Neutrophil (primary cell): ENCODE measurements at regions not wholly inside any gene's neighbourhood (a gene's known extent, or its start where the extent isn't known, plus 50 kb on each side); places are given as distances from the start of the nearest gene placed in this dataset.

Experiments used
- H3K27ac ChIP-seq: fragments of 200-600 bp; sonication (generic); 2 replicates; pipeline ENCODE4 v1.5.1; 2016; ENCODE audit warnings: mild to moderate bottlenecking, moderate library complexity
- H3K27me3 ChIP-seq: fragments of 200-600 bp; sonication (generic); 2 replicates; pipeline ENCODE4 v1.6.0; 2016; ENCODE audit warnings: mild to moderate bottlenecking
- H3K36me3 ChIP-seq: fragments of 200-600 bp; sonication (generic); 2 replicates; pipeline ENCODE4 v1.5.1; 2017
- H3K4me1 ChIP-seq, 2 experiments: fragments of 200-600 bp in 1 of 2; sonication (generic) in 1 of 2; 1 replicate in 1 of 2; 2 replicates in 1 of 2; pipeline versions ENCODE4 v1.5.1 to v1.6.1; 2013 to 2016; ENCODE audit warnings: low read depth in 1 of 2, low read length in 1 of 2, mild to moderate bottlenecking in 1 of 2, moderate library complexity in 1 of 2; ENCODE audit not compliant: control insufficient read depth in 1 of 2, insufficient read depth in 1 of 2
- H3K4me3 ChIP-seq, 2 experiments: fragments of 200-600 bp in 1 of 2; sonication (generic) in 1 of 2; 1 replicate in 1 of 2; 2 replicates in 1 of 2; pipeline ENCODE4 v1.5.1; 2013 to 2016; ENCODE audit warnings: low read depth in 1 of 2, low read length in 1 of 2, mild to moderate bottlenecking in 1 of 2, moderate library complexity in 1 of 2
- H3K9me3 ChIP-seq: fragments of 200-600 bp; sonication (generic); 2 replicates; pipeline ENCODE4 v1.5.1; 2016
- CTCF ChIP-seq: fragments of 200-600 bp; sonication (generic); IDR thresholded peaks from 2 replicates; pipeline ENCODE4 v1.5.1; 2016; ENCODE audit warnings: antibody characterized with exemption

GRCh38 chr19:28405346-28405742 lies 807.6 kb downstream of the UQCRFS1 start:
- Histone ChIP-seq H3K4me1 (peaks cover 17 to 49% of the 10 kb centered on the region in 2 experiments), H3K4me3 (no peak overlapping the region), H3K36me3 (no peaks in the 10 kb centered on the region), H3K27me3 (peaks cover 10% of the 10 kb centered on the region), H3K27ac (no peak overlapping the region), H3K9me3 (no peaks in the 10 kb centered on the region)
- no peak for TF ChIP-seq CTCF

GRCh38 chr19:28404472-28404871 lies 808.5 kb downstream of the UQCRFS1 start:
- H3K4me1 ChIP-seq: peaks cover 17 to 49% of the 10 kb centered on the region in 2 experiments
- no peak for TF ChIP-seq CTCF
- H3K4me3 ChIP-seq: no peak overlapping the region
- no peaks in the 10 kb centered on the region for H3K36me3 ChIP-seq
- no peaks in the 10 kb centered on the region for H3K9me3 ChIP-seq
- no peak overlapping the region for H3K27ac ChIP-seq
- H3K27me3 ChIP-seq: peaks cover 10% of the 10 kb centered on the region

GRCh38 chr19:28403690-28404089 lies 809.3 kb downstream of the UQCRFS1 start:
- Histone ChIP-seq H3K4me1 (peaks cover 17 to 45% of the 10 kb centered on the region in 2 experiments), H3K27ac (no peak overlapping the region), H3K27me3 (peaks cover 10% of the 10 kb centered on the region), H3K9me3 (no peaks in the 10 kb centered on the region), H3K36me3 (no peaks in the 10 kb centered on the region), H3K4me3 (no peak overlapping the region)
- no peak for TF ChIP-seq CTCF

GRCh38 chr19:28402701-28403290 lies 810.2 kb downstream of the UQCRFS1 start:
- TF ChIP-seq CTCF: no peak
- no peaks in the 10 kb centered on the region for H3K9me3 ChIP-seq
- H3K36me3 ChIP-seq: no peaks in the 10 kb centered on the region
- H3K27ac ChIP-seq: no peak overlapping the region
- H3K27me3 ChIP-seq: peaks cover 10% of the 10 kb centered on the region
- H3K4me1 ChIP-seq: peaks cover 17 to 41% of the 10 kb centered on the region in 2 experiments
- no peak overlapping the region for H3K4me3 ChIP-seq

GRCh38 chr19:28401739-28402424 lies 811.1 kb downstream of the UQCRFS1 start:
- peaks cover 17 to 41% of the 10 kb centered on the region in 2 experiments for H3K4me1 ChIP-seq
- no peak overlapping the region for H3K4me3 ChIP-seq
- peaks cover 10% of the 10 kb centered on the region for H3K27me3 ChIP-seq
- no peaks in the 10 kb centered on the region for H3K36me3 ChIP-seq
- no peak for TF ChIP-seq CTCF
- no peak overlapping the region for H3K27ac ChIP-seq
- no peaks in the 10 kb centered on the region for H3K9me3 ChIP-seq
